Neural cell (in vitro differentiated cells): ENCODE measurements at regions not wholly inside any gene's neighbourhood (a gene's known extent, or its start where the extent isn't known, plus 50 kb on each side); places are given as distances from the start of the nearest gene placed in this dataset.

ENCODE experiments used
- H2AFZ ChIP-seq: fragments of 200-600, 300-800 bp; sonication (generic), shearing (Covaris generic); 2 replicates; pipeline ENCODE4 v1.6.0; 2014; ENCODE audit warnings: low read depth, mild to moderate bottlenecking, antibody characterized with exemption, low read length, moderate library complexity
- H3F3A ChIP-seq: fragments of 200-600 bp; shearing (Covaris generic); 2 replicates; pipeline ENCODE4 v1.6.1; 2016; ENCODE audit warnings: mild to moderate bottlenecking, moderate library complexity, mixed read lengths, antibody characterized with exemption, low read length; ENCODE audit not compliant: insufficient read depth, poor library complexity, severe bottlenecking
- H3K27ac ChIP-seq: fragments of 200-600, 300-800 bp; sonication (generic), shearing (Covaris generic); 2 replicates; pipeline ENCODE4 v1.5.1; 2014; ENCODE audit warnings: mild to moderate bottlenecking, low read length, moderate library complexity
- H3K27me3 ChIP-seq: fragments of 300-800, 200-600 bp; sonication (generic), shearing (Covaris generic); 2 replicates; pipeline ENCODE4 v1.6.0; 2014; ENCODE audit warnings: mild to moderate bottlenecking, low read depth, low read length, moderate library complexity; ENCODE audit not compliant: insufficient read depth
- H3K36me3 ChIP-seq: fragments of 300-800, 200-600 bp; sonication (generic), shearing (Covaris generic); 2 replicates; pipeline ENCODE4 v1.5.1; 2014; ENCODE audit warnings: mild to moderate bottlenecking, antibody characterized with exemption, low read length, moderate library complexity; ENCODE audit not compliant: insufficient read depth
- H3K4me2 ChIP-seq: fragments of 300-800, 200-600 bp; sonication (generic), shearing (Covaris generic); 2 replicates; pipeline ENCODE4 v1.6.0; 2014; ENCODE audit warnings: mild to moderate bottlenecking, low read length
- H3K4me3 ChIP-seq: fragments of 300-800, 200-600 bp; sonication (generic), shearing (Covaris generic); 2 replicates; pipeline ENCODE4 v1.5.1; 2014; ENCODE audit warnings: mild to moderate bottlenecking, low read length, moderate library complexity
- H3K79me2 ChIP-seq: fragments of 200-600 bp; shearing (Covaris generic); replicated peaks from 2 replicates; pipeline ENCODE4 v1.6.0; 2014; ENCODE audit warnings: mild to moderate bottlenecking, low read length, moderate library complexity; ENCODE audit not compliant: insufficient read depth
- H3K9ac ChIP-seq: fragments of 300-800, 200-600 bp; sonication (generic), shearing (Covaris generic); 2 replicates; pipeline ENCODE4 v1.6.1; 2016; ENCODE audit warnings: mild to moderate bottlenecking, low read length, mixed read lengths
- H3K9me2 ChIP-seq: fragments of 200-600 bp; shearing (Covaris generic); 2 replicates; pipeline ENCODE4 v1.6.1; 2016; ENCODE audit warnings: mild to moderate bottlenecking, low read length, mixed read lengths; ENCODE audit not compliant: insufficient read depth
- H3K9me3 ChIP-seq: fragments of 200-600, 300-800 bp; sonication (generic), shearing (Covaris generic); 2 replicates; pipeline ENCODE4 v1.6.1; 2016; ENCODE audit warnings: mild to moderate bottlenecking, mixed run types, low read length, moderate library complexity, mixed read lengths
- H4K20me1 ChIP-seq: fragments of 200-600 bp; shearing (Covaris generic); 2 replicates; pipeline ENCODE4 v1.6.1; 2016; ENCODE audit warnings: mild to moderate bottlenecking, mixed run types; ENCODE audit not compliant: insufficient read depth
- CTCF ChIP-seq: fragments of 450-650 bp; IDR thresholded peaks from 2 replicates; pipeline ENCODE4 v1.5.1; 2014; ENCODE audit warnings: antibody characterized with exemption, mild to moderate bottlenecking, moderate library complexity; ENCODE audit not compliant: poor library complexity, severe bottlenecking
- EP300 ChIP-seq: fragments of 450-650 bp; conservative IDR thresholded peaks from 2 replicates; pipeline ENCODE4 v1.6.1; 2014; ENCODE audit warnings: antibody characterized with exemption, mild to moderate bottlenecking, moderate library complexity; ENCODE audit not compliant: poor library complexity, severe bottlenecking
- EZH2 ChIP-seq: fragments of 200-600, 300-800 bp; shearing (Covaris generic), sonication (generic); IDR thresholded peaks from 2 replicates; pipeline ENCODE4 v1.6.1; 2014; ENCODE audit warnings: antibody characterized with exemption, low read length, borderline replicate concordance, mild to moderate bottlenecking; ENCODE audit not compliant: insufficient read depth, poor library complexity, severe bottlenecking
- MXI1 ChIP-seq: fragments of 450-650 bp; conservative IDR thresholded peaks from 2 replicates; pipeline ENCODE4 v1.6.1; 2014; ENCODE audit warnings: antibody characterized with exemption, mild to moderate bottlenecking; ENCODE audit not compliant: poor library complexity, severe bottlenecking
- POLR2AphosphoS5 ChIP-seq: IDR thresholded peaks from 2 replicates; pipeline ENCODE4 v1.6.1; 2012
- RAD21 ChIP-seq: fragments of 450-650 bp; conservative IDR thresholded peaks from 2 replicates; pipeline ENCODE4 v1.6.1; 2014; ENCODE audit warnings: antibody characterized with exemption, mild to moderate bottlenecking, moderate library complexity
- REST ChIP-seq: IDR thresholded peaks from 2 replicates; pipeline ENCODE4 v1.6.1; 2012; ENCODE audit warnings: borderline replicate concordance
- SMC3 ChIP-seq: fragments of 450-650 bp; conservative IDR thresholded peaks from 2 replicates; pipeline ENCODE4 v1.6.1; 2014; ENCODE audit warnings: antibody characterized with exemption, mild to moderate bottlenecking, moderate library complexity; ENCODE audit not compliant: poor library complexity
- TAF1 ChIP-seq: IDR thresholded peaks from 2 replicates; pipeline ENCODE4 v1.6.1; 2012; ENCODE audit warnings: low read depth

- Histone ChIP-seq H3K9me2 (no peaks in the 10 kb centered on the region), H3K27me3 (no peaks in the 10 kb centered on the region), H3K9me3 (no peaks in the 10 kb centered on the region), H3K9ac (no peak overlapping the region), H3K4me3 (no peak overlapping the region), H3K27ac (no peak overlapping the region), H3K36me3 (no peaks in the 10 kb centered on the region), H3K4me2 (no peak overlapping the region), H3F3A (no peaks in the 10 kb centered on the region), H4K20me1 (no peaks in the 10 kb centered on the region), H2AFZ (no peak overlapping the region), H3K79me2 (no peaks in the 10 kb centered on the region)
- TF ChIP-seq POLR2AphosphoS5 (no peak), RAD21 (no peak), REST (no peak), EZH2 (no peak), CTCF (no peak), TAF1 (no peak), EP300 (no peak), SMC3 (no peak), MXI1 (no peak)
Measured at GRCh38 chr10:9634466-9634865, 1383.2 kb upstream of the CELF2 start.

GRCh38 chr10:9635691-9636090 lies 1382.0 kb upstream of the CELF2 start:
- Histone ChIP-seq H2AFZ (no peak overlapping the region), H3K4me2 (no peak overlapping the region), H3K9me2 (no peaks in the 10 kb centered on the region), H3K36me3 (no peaks in the 10 kb centered on the region), H3K79me2 (no peaks in the 10 kb centered on the region), H3K27ac (no peak overlapping the region), H3K27me3 (no peaks in the 10 kb centered on the region), H4K20me1 (no peaks in the 10 kb centered on the region), H3F3A (no peaks in the 10 kb centered on the region), H3K4me3 (no peak overlapping the region), H3K9me3 (no peaks in the 10 kb centered on the region), H3K9ac (no peak overlapping the region)
- TF ChIP-seq RAD21 (no peak), TAF1 (no peak), REST (no peak), SMC3 (no peak)
